B cell (primary cell): ENCODE measurements at regions not wholly inside any gene's neighbourhood (a gene's known extent, or its start where the extent isn't known, plus 50 kb on each side); places are given as distances from the start of the nearest gene placed in this dataset.

Experiments used
- CTCF ChIP-seq: fragments of 200-600 bp; IDR thresholded peaks from one replicate; pipeline ENCODE4 v1.8.0; 2022; ENCODE audit warnings: antibody characterized with exemption, mild to moderate bottlenecking
- EZH2 ChIP-seq: IDR thresholded peaks from 2 replicates; pipeline ENCODE4 v1.6.1; 2012; ENCODE audit warnings: borderline replicate concordance, low read depth, mild to moderate bottlenecking, moderate library complexity, low read length; ENCODE audit not compliant: insufficient read depth, poor library complexity, severe bottlenecking

GRCh38 chr11:116543911-116544475 lies 228.8 kb downstream of the BUD13 start:
- TF ChIP-seq EZH2 (no peak), CTCF (no peak)
